ENCODE measurements at regions not wholly inside any gene's neighbourhood (a gene's known extent, or its start where the extent isn't known, plus 50 kb on each side); places are given as distances from the start of the nearest gene placed in this dataset.
"Not testable (repeated sequence)": the region's sequence is repeated elsewhere in the genome, so short reads cannot be mapped to it uniquely, and the experiment has no call there.

- CTCF ChIA-PET = no interaction called here
- no peak overlapping the region for H3K27ac Mint-ChIP-seq
- H3K9me3 Mint-ChIP-seq (ENCODE audit: low read depth) = peaks cover 6% of the 10 kb centered on the region
- no peaks in the 10 kb centered on the region for H3K36me3 Mint-ChIP-seq
- H3K4me1 Mint-ChIP-seq = no peaks in the 10 kb centered on the region
- H3K4me3 Mint-ChIP-seq = no peak overlapping the region
- no peak for ATAC-seq
- H3K27me3 Mint-ChIP-seq = no peaks in the 10 kb centered on the region
- no peak for DNase-seq
Observed at GRCh38 chr4:135515295-135515694, 1313.7 kb upstream of the PABPC4L start.

- no peaks in the 10 kb centered on the region for H3K36me3 Mint-ChIP-seq
- no peak overlapping the region for H3K4me3 Mint-ChIP-seq
- DNase-seq (no peak), ATAC-seq (no peak)
- CTCF ChIA-PET = no interaction called here
- H3K27ac Mint-ChIP-seq = no peak overlapping the region
- H3K27me3 Mint-ChIP-seq = no peaks in the 10 kb centered on the region
- H3K9me3 Mint-ChIP-seq (ENCODE audit: low read depth) = peaks cover 2% of the 10 kb centered on the region
- no peaks in the 10 kb centered on the region for H3K4me1 Mint-ChIP-seq
Observed at GRCh38 chr4:135510582-135510981, 1309.0 kb upstream of the PABPC4L start.

GRCh38 chr4:135508006-135508714 is 1306.6 kb upstream of the PABPC4L start:
- Mint-ChIP-seq H3K27me3 (no peaks in the 10 kb centered on the region), H3K27ac (no peak overlapping the region), H3K4me1 (no peaks in the 10 kb centered on the region), H3K4me3 (no peak overlapping the region), H3K36me3 (no peaks in the 10 kb centered on the region), H3K9me3 (ENCODE audit: low read depth) (peaks cover 3% of the 10 kb centered on the region)
- DNase-seq (no peak), ATAC-seq (no peak)
- CTCF ChIA-PET = no interaction called here

GRCh38 chr4:135497563-135498152 is 1296.1 kb upstream of the PABPC4L start:
- CTCF ChIA-PET = no interaction called here
- Mint-ChIP-seq H3K36me3 (no peaks in the 10 kb centered on the region), H3K27me3 (no peaks in the 10 kb centered on the region), H3K4me1 (no peaks in the 10 kb centered on the region), H3K27ac (no peak overlapping the region), H3K9me3 (ENCODE audit: low read depth) (peaks cover 2% of the 10 kb centered on the region), H3K4me3 (no peak overlapping the region)
- ATAC-seq (no peak), DNase-seq (no peak)

GRCh38 chr4:135492439-135492838 is 1290.8 kb upstream of the PABPC4L start:
- ATAC-seq = no peak
- H3K9me3 Mint-ChIP-seq (ENCODE audit: low read depth) = no peaks in the 10 kb centered on the region
- H3K4me3 Mint-ChIP-seq = no peak overlapping the region
- no peaks in the 10 kb centered on the region for H3K36me3 Mint-ChIP-seq
- CTCF ChIA-PET = no interaction called here
- H3K27ac Mint-ChIP-seq = no peak overlapping the region
- no peaks in the 10 kb centered on the region for H3K27me3 Mint-ChIP-seq
- no peak for DNase-seq
- H3K4me1 Mint-ChIP-seq = no peaks in the 10 kb centered on the region

- DNase-seq (no peak), ATAC-seq (no peak)
- H3K27me3 Mint-ChIP-seq = no peaks in the 10 kb centered on the region
- peaks cover 3% of the 10 kb centered on the region for H3K9me3 Mint-ChIP-seq (ENCODE audit: low read depth)
- no peak overlapping the region for H3K4me3 Mint-ChIP-seq
- no peak overlapping the region for H3K27ac Mint-ChIP-seq
- H3K36me3 Mint-ChIP-seq = no peaks in the 10 kb centered on the region
- CTCF ChIA-PET = no interaction called here
- H3K4me1 Mint-ChIP-seq = no peaks in the 10 kb centered on the region
Observed at GRCh38 chr4:135485371-135485770, 1283.8 kb upstream of the PABPC4L start.

GRCh38 chr4:135476272-135476671 is 1274.7 kb upstream of the PABPC4L start:
- CTCF ChIA-PET = no interaction called here
- no peaks in the 10 kb centered on the region for H3K36me3 Mint-ChIP-seq
- no peaks in the 10 kb centered on the region for H3K27me3 Mint-ChIP-seq
- H3K27ac Mint-ChIP-seq = no peak overlapping the region
- ATAC-seq (no peak), DNase-seq (no peak)
- H3K4me3 Mint-ChIP-seq = no peak overlapping the region
- no peaks in the 10 kb centered on the region for H3K4me1 Mint-ChIP-seq
- H3K9me3 Mint-ChIP-seq (ENCODE audit: low read depth) = no peaks in the 10 kb centered on the region

GRCh38 chr4:135464311-135464710 is 1262.7 kb upstream of the PABPC4L start:
- Mint-ChIP-seq H3K4me1 (no peaks in the 10 kb centered on the region), H3K27ac (no peak overlapping the region), H3K9me3 (ENCODE audit: low read depth) (peaks cover 7% of the 10 kb centered on the region), H3K27me3 (no peaks in the 10 kb centered on the region), H3K4me3 (no peak overlapping the region), H3K36me3 (no peaks in the 10 kb centered on the region)
- CTCF ChIA-PET = no interaction called here
- DNase-seq = no peak
- no peak for ATAC-seq

- H3K27ac Mint-ChIP-seq; CTCF ChIA-PET; DNase-seq; H3K36me3 Mint-ChIP-seq; H3K4me1 Mint-ChIP-seq; H3K4me3 Mint-ChIP-seq; H3K27me3 Mint-ChIP-seq; ATAC-seq; H3K9me3 Mint-ChIP-seq (ENCODE audit: low read depth): not testable (repeated sequence)
Observed at GRCh38 chr4:135447598-135447997, 1246.0 kb upstream of the PABPC4L start.

- DNase-seq (no peak), ATAC-seq (no peak)
- Mint-ChIP-seq H3K27ac (no peak overlapping the region), H3K36me3 (no peaks in the 10 kb centered on the region), H3K27me3 (no peaks in the 10 kb centered on the region), H3K4me3 (no peak overlapping the region), H3K9me3 (ENCODE audit: low read depth) (peaks cover 8% of the 10 kb centered on the region), H3K4me1 (no peaks in the 10 kb centered on the region)
- CTCF ChIA-PET = no interaction called here
Observed at GRCh38 chr4:135434936-135435335, 1233.3 kb upstream of the PABPC4L start.

GRCh38 chr4:135429528-135429927 is 1227.9 kb upstream of the PABPC4L start:
- no peaks in the 10 kb centered on the region for H3K27me3 Mint-ChIP-seq
- CTCF ChIA-PET = no interaction called here
- H3K4me1 Mint-ChIP-seq = no peaks in the 10 kb centered on the region
- H3K9me3 Mint-ChIP-seq (ENCODE audit: low read depth) = peaks cover 3% of the 10 kb centered on the region
- H3K36me3 Mint-ChIP-seq = no peaks in the 10 kb centered on the region
- ATAC-seq = no peak
- H3K4me3 Mint-ChIP-seq = no peak overlapping the region
- no peak overlapping the region for H3K27ac Mint-ChIP-seq
- DNase-seq = no peak

GRCh38 chr4:135418353-135418752 is 1216.8 kb upstream of the PABPC4L start:
- H3K27ac Mint-ChIP-seq = no peak overlapping the region
- no peaks in the 10 kb centered on the region for H3K4me1 Mint-ChIP-seq
- DNase-seq (no peak), ATAC-seq (no peak)
- CTCF ChIA-PET = no interaction called here
- no peaks in the 10 kb centered on the region for H3K27me3 Mint-ChIP-seq
- H3K4me3 Mint-ChIP-seq = no peak overlapping the region
- H3K36me3 Mint-ChIP-seq = no peaks in the 10 kb centered on the region
- H3K9me3 Mint-ChIP-seq (ENCODE audit: low read depth) = peaks cover 4% of the 10 kb centered on the region

GRCh38 chr4:135412213-135412612 is 1210.6 kb upstream of the PABPC4L start:
- no peak overlapping the region for H3K27ac Mint-ChIP-seq
- DNase-seq (no peak), ATAC-seq (no peak)
- H3K36me3 Mint-ChIP-seq = no peaks in the 10 kb centered on the region
- H3K9me3 Mint-ChIP-seq (ENCODE audit: low read depth) = peaks cover 6% of the 10 kb centered on the region
- CTCF ChIA-PET = no interaction called here
- H3K27me3 Mint-ChIP-seq = no peaks in the 10 kb centered on the region
- H3K4me1 Mint-ChIP-seq = no peaks in the 10 kb centered on the region
- no peak overlapping the region for H3K4me3 Mint-ChIP-seq

GRCh38 chr4:135411251-135411650 is 1209.7 kb upstream of the PABPC4L start:
- CTCF ChIA-PET = no interaction called here
- ATAC-seq (no peak), DNase-seq (no peak)
- Mint-ChIP-seq H3K9me3 (ENCODE audit: low read depth) (peaks cover 6% of the 10 kb centered on the region), H3K4me3 (no peak overlapping the region), H3K27ac (no peak overlapping the region), H3K36me3 (no peaks in the 10 kb centered on the region), H3K27me3 (no peaks in the 10 kb centered on the region), H3K4me1 (no peaks in the 10 kb centered on the region)

GRCh38 chr4:135409261-135409660 is 1207.7 kb upstream of the PABPC4L start:
- ATAC-seq; CTCF ChIA-PET; H3K27ac Mint-ChIP-seq; H3K27me3 Mint-ChIP-seq; H3K36me3 Mint-ChIP-seq; H3K4me1 Mint-ChIP-seq; H3K4me3 Mint-ChIP-seq; H3K9me3 Mint-ChIP-seq (ENCODE audit: low read depth); DNase-seq: not testable (repeated sequence)
